OCI-LY7 (cell line): ENCODE measurements at regions not wholly inside any gene's neighbourhood (a gene's known extent, or its start where the extent isn't known, plus 50 kb on each side); places are given as distances from the start of the nearest gene placed in this dataset.

ENCODE experiments used
- EZH2phosphoT487 ChIP-seq: fragments of 200-600 bp; sonication (generic); IDR thresholded peaks from 2 replicates; pipeline ENCODE4 v1.6.1; 2018; ENCODE audit warnings: low read depth, borderline replicate concordance, mild to moderate bottlenecking, mixed run types, antibody characterized with exemption, low read length, moderate library complexity, mixed read lengths
- TF ChIP-seq, protein P1 (sequence below): fragments of 200-600 bp; sonication (generic); conservative IDR thresholded peaks from 2 replicates; pipeline ENCODE4 v1.5.1; 2014; ENCODE audit warnings: mild to moderate bottlenecking, antibody characterized with exemption, low read length, moderate library complexity, mixed read lengths

DNA sequence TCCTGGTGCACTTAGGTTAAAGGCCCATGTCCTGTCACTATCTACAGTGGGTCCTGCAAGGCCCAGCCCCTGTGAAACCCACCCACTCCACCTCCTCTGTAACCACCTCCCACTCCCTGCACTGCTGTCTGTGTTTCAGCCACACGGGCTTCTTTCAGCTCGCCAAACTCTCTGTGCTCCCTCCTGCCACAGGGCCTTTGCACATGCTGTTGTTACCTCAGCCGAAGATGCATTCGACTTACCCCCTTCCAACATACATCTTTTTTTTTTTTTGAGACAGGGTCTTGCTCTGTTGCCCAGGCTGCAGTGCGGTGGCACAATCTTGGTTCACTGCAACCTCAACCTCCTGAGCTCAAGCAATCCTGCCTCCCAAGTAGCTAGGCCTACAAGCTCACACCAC lies 76.5 kb upstream of the RPL38 start:
- TF ChIP-seq, protein P1, sequence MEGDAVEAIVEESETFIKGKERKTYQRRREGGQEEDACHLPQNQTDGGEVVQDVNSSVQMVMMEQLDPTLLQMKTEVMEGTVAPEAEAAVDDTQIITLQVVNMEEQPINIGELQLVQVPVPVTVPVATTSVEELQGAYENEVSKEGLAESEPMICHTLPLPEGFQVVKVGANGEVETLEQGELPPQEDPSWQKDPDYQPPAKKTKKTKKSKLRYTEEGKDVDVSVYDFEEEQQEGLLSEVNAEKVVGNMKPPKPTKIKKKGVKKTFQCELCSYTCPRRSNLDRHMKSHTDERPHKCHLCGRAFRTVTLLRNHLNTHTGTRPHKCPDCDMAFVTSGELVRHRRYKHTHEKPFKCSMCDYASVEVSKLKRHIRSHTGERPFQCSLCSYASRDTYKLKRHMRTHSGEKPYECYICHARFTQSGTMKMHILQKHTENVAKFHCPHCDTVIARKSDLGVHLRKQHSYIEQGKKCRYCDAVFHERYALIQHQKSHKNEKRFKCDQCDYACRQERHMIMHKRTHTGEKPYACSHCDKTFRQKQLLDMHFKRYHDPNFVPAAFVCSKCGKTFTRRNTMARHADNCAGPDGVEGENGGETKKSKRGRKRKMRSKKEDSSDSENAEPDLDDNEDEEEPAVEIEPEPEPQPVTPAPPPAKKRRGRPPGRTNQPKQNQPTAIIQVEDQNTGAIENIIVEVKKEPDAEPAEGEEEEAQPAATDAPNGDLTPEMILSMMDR, result no peak
- no peak for TF ChIP-seq EZH2phosphoT487
